ENCODE measurements at regions not wholly inside any gene's neighbourhood (a gene's known extent, or its start where the extent isn't known, plus 50 kb on each side); places are given as distances from the start of the nearest gene placed in this dataset.
"Not testable (repeated sequence)": the region's sequence is repeated elsewhere in the genome, so short reads cannot be mapped to it uniquely, and the experiment has no call there.

- H3K36me3 Mint-ChIP-seq (ENCODE audit: low read depth); H3K27me3 Mint-ChIP-seq (ENCODE audit: insufficient read depth); H3K4me1 Mint-ChIP-seq (ENCODE audit: low read depth); intact Hi-C loops (cut with micrococcal nuclease); H3K9me3 Mint-ChIP-seq; DNase-seq (ENCODE audit: low spot score); H3K4me3 Mint-ChIP-seq; H3K27ac Mint-ChIP-seq: not testable (repeated sequence)
Measured at GRCh38 chr15:44835082-44835481, 98.8 kb downstream of the TRIM69 start.

GRCh38 chr15:44836094-44836493 is 99.8 kb downstream of the TRIM69 start:
- Mint-ChIP-seq H3K27me3 (ENCODE audit: insufficient read depth) (no peaks in the 10 kb centered on the region), H3K36me3 (ENCODE audit: low read depth) (no peaks in the 10 kb centered on the region), H3K4me3 (no peak overlapping the region), H3K27ac (no peak overlapping the region), H3K4me1 (ENCODE audit: low read depth) (peaks cover 1% of the 10 kb centered on the region), H3K9me3 (no peaks in the 10 kb centered on the region)
- intact Hi-C loops (cut with micrococcal nuclease), result no loop called here
- no peak for DNase-seq (ENCODE audit: low spot score)

- H3K27me3 Mint-ChIP-seq (ENCODE audit: insufficient read depth); H3K4me1 Mint-ChIP-seq (ENCODE audit: low read depth); H3K27ac Mint-ChIP-seq; intact Hi-C loops (cut with micrococcal nuclease); DNase-seq (ENCODE audit: low spot score); H3K36me3 Mint-ChIP-seq (ENCODE audit: low read depth); H3K4me3 Mint-ChIP-seq; H3K9me3 Mint-ChIP-seq: not testable (repeated sequence)
Measured at GRCh38 chr15:44838929-44839328, 102.6 kb downstream of the TRIM69 start.

- H3K27ac Mint-ChIP-seq; H3K27me3 Mint-ChIP-seq (ENCODE audit: insufficient read depth); H3K9me3 Mint-ChIP-seq; DNase-seq (ENCODE audit: low spot score); H3K36me3 Mint-ChIP-seq (ENCODE audit: low read depth); intact Hi-C loops (cut with micrococcal nuclease); H3K4me3 Mint-ChIP-seq; H3K4me1 Mint-ChIP-seq (ENCODE audit: low read depth): not testable (repeated sequence)
Measured at GRCh38 chr15:44841762-44842161, 105.4 kb downstream of the TRIM69 start.

GRCh38 chr15:44842883-44843282 is 106.6 kb downstream of the TRIM69 start:
- H3K4me3 Mint-ChIP-seq; H3K4me1 Mint-ChIP-seq (ENCODE audit: low read depth); H3K27me3 Mint-ChIP-seq (ENCODE audit: insufficient read depth); DNase-seq (ENCODE audit: low spot score); H3K36me3 Mint-ChIP-seq (ENCODE audit: low read depth); H3K27ac Mint-ChIP-seq; intact Hi-C loops (cut with micrococcal nuclease); H3K9me3 Mint-ChIP-seq: not testable (repeated sequence)

- H3K4me1 Mint-ChIP-seq (ENCODE audit: low read depth); H3K4me3 Mint-ChIP-seq; intact Hi-C loops (cut with micrococcal nuclease); DNase-seq (ENCODE audit: low spot score); H3K27ac Mint-ChIP-seq; H3K27me3 Mint-ChIP-seq (ENCODE audit: insufficient read depth); H3K9me3 Mint-ChIP-seq; H3K36me3 Mint-ChIP-seq (ENCODE audit: low read depth): not testable (repeated sequence)
Measured at GRCh38 chr15:44844936-44845335, 108.6 kb downstream of the TRIM69 start.

GRCh38 chr15:44846156-44846555 is 109.8 kb downstream of the TRIM69 start:
- H3K4me3 Mint-ChIP-seq; intact Hi-C loops (cut with micrococcal nuclease); H3K27ac Mint-ChIP-seq; DNase-seq (ENCODE audit: low spot score); H3K4me1 Mint-ChIP-seq (ENCODE audit: low read depth); H3K36me3 Mint-ChIP-seq (ENCODE audit: low read depth); H3K9me3 Mint-ChIP-seq; H3K27me3 Mint-ChIP-seq (ENCODE audit: insufficient read depth): not testable (repeated sequence)

- H3K4me1 Mint-ChIP-seq (ENCODE audit: low read depth); H3K27me3 Mint-ChIP-seq (ENCODE audit: insufficient read depth); H3K9me3 Mint-ChIP-seq; intact Hi-C loops (cut with micrococcal nuclease); DNase-seq (ENCODE audit: low spot score); H3K27ac Mint-ChIP-seq; H3K36me3 Mint-ChIP-seq (ENCODE audit: low read depth); H3K4me3 Mint-ChIP-seq: not testable (repeated sequence)
Measured at GRCh38 chr15:44847555-44847954, 108.9 kb upstream of the TERB2 start.

- intact Hi-C loops (cut with micrococcal nuclease); H3K27ac Mint-ChIP-seq; H3K4me3 Mint-ChIP-seq; H3K27me3 Mint-ChIP-seq (ENCODE audit: insufficient read depth); H3K36me3 Mint-ChIP-seq (ENCODE audit: low read depth); DNase-seq (ENCODE audit: low spot score); H3K9me3 Mint-ChIP-seq: not testable (repeated sequence)
- H3K4me1 Mint-ChIP-seq (ENCODE audit: low read depth), result peaks cover 11% of the 10 kb centered on the region
Measured at GRCh38 chr15:44848859-44849258, 107.6 kb upstream of the TERB2 start.

- H3K36me3 Mint-ChIP-seq (ENCODE audit: low read depth); H3K9me3 Mint-ChIP-seq; H3K4me3 Mint-ChIP-seq; DNase-seq (ENCODE audit: low spot score); H3K27ac Mint-ChIP-seq; H3K27me3 Mint-ChIP-seq (ENCODE audit: insufficient read depth); intact Hi-C loops (cut with micrococcal nuclease): not testable (repeated sequence)
- H3K4me1 Mint-ChIP-seq (ENCODE audit: low read depth), result peaks cover 11% of the 10 kb centered on the region
Measured at GRCh38 chr15:44849701-44850403, 106.6 kb upstream of the TERB2 start.

- H3K27me3 Mint-ChIP-seq (ENCODE audit: insufficient read depth); H3K9me3 Mint-ChIP-seq; H3K4me3 Mint-ChIP-seq; H3K36me3 Mint-ChIP-seq (ENCODE audit: low read depth): not testable (repeated sequence)
- Mint-ChIP-seq H3K27ac (peak overlapping the region; percentile 21), H3K4me1 (ENCODE audit: low read depth) (peaks cover 11% of the 10 kb centered on the region)
- peak; percentile 52 for DNase-seq (ENCODE audit: low spot score)
- intact Hi-C loops (cut with micrococcal nuclease), result loop anchor here (1.0 to 2.0 kb wide), 4 partner anchors 71 to 275 kb away; no protein-coding TSS in a partner anchor
Measured at GRCh38 chr15:44853304-44853950, 103.1 kb upstream of the TERB2 start.

- H3K4me3 Mint-ChIP-seq; H3K27ac Mint-ChIP-seq; H3K36me3 Mint-ChIP-seq (ENCODE audit: low read depth); intact Hi-C loops (cut with micrococcal nuclease); DNase-seq (ENCODE audit: low spot score); H3K27me3 Mint-ChIP-seq (ENCODE audit: insufficient read depth); H3K9me3 Mint-ChIP-seq: not testable (repeated sequence)
- H3K4me1 Mint-ChIP-seq (ENCODE audit: low read depth), result peaks cover 11% of the 10 kb centered on the region
Measured at GRCh38 chr15:44854696-44855095, 101.8 kb upstream of the TERB2 start.

- H3K9me3 Mint-ChIP-seq; intact Hi-C loops (cut with micrococcal nuclease); H3K36me3 Mint-ChIP-seq (ENCODE audit: low read depth); H3K27me3 Mint-ChIP-seq (ENCODE audit: insufficient read depth); H3K27ac Mint-ChIP-seq; H3K4me3 Mint-ChIP-seq; DNase-seq (ENCODE audit: low spot score): not testable (repeated sequence)
- peaks cover 11% of the 10 kb centered on the region for H3K4me1 Mint-ChIP-seq (ENCODE audit: low read depth)
Measured at GRCh38 chr15:44856284-44856683, 100.2 kb upstream of the TERB2 start.

Measured in activated T-helper 1 cell treated with anti-CD3 and anti-CD28 coated beads, Interleukin-12 subunit alpha, Interleukin-12 subunit beta, Interleukin-2, Interleukin-4 antibody, amounts not matched to agents 30 ng/mL and 10 ng/mL and 1 ng/mL, durations not matched to agents 14 hours and 24 hours and 36 hours (primary cell).